ENCODE measurements at regions not wholly inside any gene's neighbourhood (a gene's known extent, or its start where the extent isn't known, plus 50 kb on each side); places are given as distances from the start of the nearest gene placed in this dataset.
"Not testable (repeated sequence)": the region's sequence is repeated elsewhere in the genome, so short reads cannot be mapped to it uniquely, and the experiment has no call there.

DNA sequence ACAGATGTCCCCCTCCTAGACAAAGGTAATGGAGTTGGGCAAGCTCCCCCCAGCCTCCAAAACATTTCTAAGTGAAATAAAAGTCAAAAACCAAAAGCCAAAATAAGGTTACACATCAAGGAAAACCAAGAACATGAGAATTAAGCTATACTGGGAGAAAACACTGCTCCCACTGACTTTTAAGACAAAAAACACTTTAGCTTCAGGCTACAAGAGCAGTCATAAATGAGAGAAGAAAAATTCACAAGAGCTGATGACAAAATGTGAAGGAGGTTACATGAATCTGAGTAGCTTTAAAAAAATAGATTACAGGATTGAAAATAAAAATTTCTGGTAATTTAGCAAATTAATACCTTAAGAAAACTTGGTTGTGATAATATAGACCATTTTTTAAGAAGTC, 1370.3 kb upstream of the CDH9 start:
- no peak for DNase-seq (ENCODE audit: low spot score)

GRCh38 chr5:28408186-28408585, 1369.8 kb upstream of the CDH9 start:
- DNase-seq (ENCODE audit: low spot score): peak; percentile 91

DNA sequence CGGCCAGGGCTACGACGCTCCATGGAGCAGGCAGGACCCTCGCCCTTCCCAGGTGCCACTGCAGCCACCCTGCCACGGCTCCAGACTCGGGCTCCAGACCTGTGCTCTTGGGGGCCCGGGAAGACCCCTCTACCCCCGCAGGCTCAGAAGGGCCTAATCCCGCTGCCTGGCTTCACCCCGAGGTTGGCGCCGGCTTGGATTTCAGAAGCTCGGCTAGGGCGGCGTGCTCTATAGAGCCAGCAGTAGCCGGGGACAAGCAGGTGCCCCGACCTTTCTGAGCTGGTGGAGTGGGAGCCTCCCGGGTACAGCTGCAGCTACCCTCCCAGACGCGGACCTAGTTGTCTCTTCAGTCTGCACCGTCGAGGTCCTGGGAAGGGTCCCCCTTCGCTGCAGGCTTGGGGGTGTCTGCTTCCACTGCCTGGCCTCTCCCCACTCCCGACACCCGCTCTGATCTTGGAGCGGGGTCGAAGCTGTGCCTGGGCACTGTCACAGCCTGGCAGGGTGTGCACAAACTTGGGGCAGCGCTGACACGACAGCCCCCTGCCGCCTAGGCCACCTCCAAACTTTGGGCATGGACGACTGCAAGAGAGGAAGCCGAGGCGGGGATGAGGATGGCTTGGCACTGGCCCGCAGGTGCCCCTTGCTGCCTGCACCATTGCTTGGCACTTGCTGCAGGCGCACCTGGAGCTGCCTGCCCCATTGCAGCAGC, 1366.1 kb upstream of the CDH9 start:
- DNase-seq (ENCODE audit: low spot score): no peak

DNA sequence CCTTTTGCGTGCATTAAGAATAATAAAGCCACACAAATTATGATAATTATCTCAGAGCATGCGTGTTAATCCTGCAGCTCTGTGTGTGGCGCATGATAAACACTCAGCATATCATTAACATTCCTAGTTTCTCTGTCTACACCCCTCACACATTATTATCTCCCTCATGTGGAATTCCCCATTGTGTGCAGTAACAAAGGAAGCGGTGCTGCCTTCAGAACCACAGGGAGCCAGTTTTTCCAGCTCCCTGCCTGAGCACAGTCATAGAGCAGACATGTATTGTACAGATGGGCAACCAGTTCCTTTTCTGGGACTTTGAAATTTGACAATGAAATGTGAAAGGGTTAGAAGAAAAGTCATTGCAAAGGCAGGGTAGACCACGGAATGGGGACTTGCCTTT, 1365.5 kb upstream of the CDH9 start:
- DNase-seq (ENCODE audit: low spot score): peak; percentile 25

GRCh38 chr5:28402590-28403301, 1364.4 kb upstream of the CDH9 start:
- DNase-seq (ENCODE audit: low spot score): no peak

- no peak for DNase-seq (ENCODE audit: low spot score)
Observed at GRCh38 chr5:28400076-28400475, 1361.7 kb upstream of the CDH9 start.

- no peak for DNase-seq (ENCODE audit: low spot score)
Observed at GRCh38 chr5:28399211-28399610, 1360.8 kb upstream of the CDH9 start.

DNA sequence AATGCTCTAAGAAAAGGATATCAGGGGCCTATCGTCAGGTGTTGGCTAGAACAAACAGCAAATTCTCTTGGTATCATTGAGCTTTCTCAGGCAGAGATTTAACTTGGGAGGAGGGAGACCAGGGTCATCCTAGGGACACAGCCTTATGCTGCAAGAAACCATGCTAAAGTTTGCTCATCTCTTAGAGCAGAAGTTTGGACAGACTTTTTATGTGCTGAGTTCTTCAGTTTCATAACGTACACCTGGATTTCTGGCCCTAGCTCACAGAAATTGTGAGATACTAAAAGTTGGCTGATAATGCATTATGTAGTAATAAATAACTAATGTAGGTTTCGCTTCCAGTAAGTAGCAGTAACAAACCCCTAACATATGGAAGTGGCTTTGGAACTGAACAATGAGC, 1359.8 kb upstream of the CDH9 start:
- DNase-seq (ENCODE audit: low spot score): no peak

DNA sequence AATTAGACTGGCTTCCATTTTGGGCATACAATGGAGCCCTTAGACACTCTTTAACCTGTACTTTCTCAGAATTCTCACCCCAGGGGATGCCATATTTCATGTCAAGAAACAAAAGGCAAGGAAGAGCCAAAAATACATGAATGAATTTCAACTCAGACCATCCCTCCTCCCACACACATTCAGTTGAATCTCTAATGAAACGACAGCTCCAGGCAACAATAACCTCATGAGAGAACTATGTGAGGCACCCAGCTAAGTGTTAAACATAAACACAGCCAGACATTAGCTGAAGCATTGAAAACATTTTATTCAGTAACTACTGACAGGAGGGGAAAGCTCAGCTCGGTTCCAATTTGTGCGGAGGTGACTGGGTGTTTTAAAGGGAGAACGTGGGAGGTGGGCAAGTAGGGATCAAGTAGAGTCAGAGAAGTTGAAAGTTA, 1359.1 kb upstream of the CDH9 start:
- DNase-seq (ENCODE audit: low spot score): peak; percentile 51

- no peak for DNase-seq (ENCODE audit: low spot score)
Observed at GRCh38 chr5:28391277-28391676, 1352.9 kb upstream of the CDH9 start.

GRCh38 chr5:28390341-28390740, 1352.0 kb upstream of the CDH9 start:
- DNase-seq (ENCODE audit: low spot score): no peak

DNA sequence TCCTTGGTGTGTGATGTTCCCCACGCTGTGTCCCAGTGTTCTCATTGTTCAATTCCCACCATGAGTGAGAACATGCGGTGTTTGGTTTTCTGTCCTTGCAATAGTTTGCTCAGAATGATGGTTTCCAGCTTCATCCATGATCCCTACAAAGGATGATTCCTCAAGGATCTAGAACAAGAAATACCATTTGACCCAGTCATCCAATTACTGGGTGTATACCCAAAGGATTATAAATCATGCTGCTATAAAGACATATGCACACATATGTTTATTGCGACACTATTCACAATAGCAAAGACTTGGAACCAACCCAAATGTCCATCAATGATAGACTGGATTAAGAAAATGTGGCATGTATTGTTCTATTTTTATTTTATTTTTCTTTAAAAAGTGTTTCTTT, 1351.3 kb upstream of the CDH9 start:
- DNase-seq (ENCODE audit: low spot score): not testable (repeated sequence)

- no peak for DNase-seq (ENCODE audit: low spot score)
Observed at GRCh38 chr5:28388428-28388827, 1350.0 kb upstream of the CDH9 start.

- DNase-seq (ENCODE audit: low spot score): no peak
Observed at GRCh38 chr5:28386712-28387111, 1348.3 kb upstream of the CDH9 start.

DNA sequence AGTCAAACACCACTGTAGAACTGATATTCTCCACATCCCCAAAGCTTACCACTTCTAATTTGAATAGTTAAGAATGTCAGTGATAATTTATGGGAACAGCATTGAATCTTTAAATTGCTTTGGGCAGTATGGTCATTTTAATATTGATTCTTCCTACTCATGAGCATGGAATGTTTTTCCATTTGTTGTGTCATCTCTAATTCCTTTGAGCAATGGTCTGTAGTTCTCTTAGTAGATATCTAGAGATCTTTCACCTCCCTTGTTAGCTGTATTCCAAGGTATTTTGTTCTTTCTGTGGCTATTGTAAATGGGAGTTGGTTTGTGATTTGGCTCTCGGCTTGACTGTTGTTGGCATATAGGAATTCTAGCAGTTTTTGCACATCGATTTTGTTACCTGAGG, 1341.8 kb upstream of the CDH9 start:
- DNase-seq (ENCODE audit: low spot score): no peak

GRCh38 chr5:28374492-28374967, 1336.1 kb upstream of the CDH9 start:
- DNase-seq (ENCODE audit: low spot score): peak; percentile 27

DNA sequence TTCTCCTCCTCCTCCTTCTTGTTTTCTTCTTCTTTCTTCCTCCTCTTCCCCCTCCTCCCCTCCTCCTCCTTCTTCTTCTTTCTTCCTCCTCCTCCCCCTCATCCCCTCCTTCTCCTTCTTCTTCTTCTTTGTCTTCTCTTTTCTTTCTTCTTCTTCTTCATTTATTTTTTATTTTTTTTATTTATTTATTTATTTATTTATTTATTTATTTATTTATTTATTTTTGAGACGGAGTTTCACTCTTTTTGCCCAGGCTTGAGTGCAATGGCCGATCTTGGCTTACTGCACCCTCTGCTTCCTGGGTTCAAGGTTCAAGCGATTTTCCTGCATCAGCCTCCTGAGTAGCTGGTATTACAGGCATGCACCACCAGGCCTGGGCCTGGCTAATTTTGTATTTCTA, 1332.5 kb upstream of the CDH9 start:
- no peak for DNase-seq (ENCODE audit: low spot score)

GRCh38 chr5:28369418-28369817, 1331.0 kb upstream of the CDH9 start:
- DNase-seq (ENCODE audit: low spot score): no peak

DNA sequence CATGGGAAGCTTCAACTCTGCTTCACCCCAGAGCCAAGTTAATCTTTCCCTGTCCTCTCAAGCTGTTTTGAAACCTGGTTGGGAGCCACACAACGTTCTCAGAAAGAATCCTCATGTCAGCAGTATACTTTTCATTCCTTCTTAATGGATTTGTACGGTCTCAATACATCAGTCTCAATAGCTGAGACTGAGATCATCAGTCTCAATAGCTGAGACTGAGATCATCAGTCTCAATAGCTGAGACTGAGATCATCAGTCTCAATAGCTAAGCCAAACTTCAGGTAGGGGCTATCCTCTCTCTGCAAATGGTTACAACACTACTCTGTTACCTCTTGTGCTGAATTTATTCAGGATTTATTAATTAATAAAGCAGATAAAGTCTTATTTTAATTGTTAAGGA, 1317.4 kb upstream of the CDH9 start:
- DNase-seq (ENCODE audit: low spot score): no peak

- DNase-seq (ENCODE audit: low spot score): no peak
Observed at GRCh38 chr5:28346696-28347095, 1308.3 kb upstream of the CDH9 start.

DNA sequence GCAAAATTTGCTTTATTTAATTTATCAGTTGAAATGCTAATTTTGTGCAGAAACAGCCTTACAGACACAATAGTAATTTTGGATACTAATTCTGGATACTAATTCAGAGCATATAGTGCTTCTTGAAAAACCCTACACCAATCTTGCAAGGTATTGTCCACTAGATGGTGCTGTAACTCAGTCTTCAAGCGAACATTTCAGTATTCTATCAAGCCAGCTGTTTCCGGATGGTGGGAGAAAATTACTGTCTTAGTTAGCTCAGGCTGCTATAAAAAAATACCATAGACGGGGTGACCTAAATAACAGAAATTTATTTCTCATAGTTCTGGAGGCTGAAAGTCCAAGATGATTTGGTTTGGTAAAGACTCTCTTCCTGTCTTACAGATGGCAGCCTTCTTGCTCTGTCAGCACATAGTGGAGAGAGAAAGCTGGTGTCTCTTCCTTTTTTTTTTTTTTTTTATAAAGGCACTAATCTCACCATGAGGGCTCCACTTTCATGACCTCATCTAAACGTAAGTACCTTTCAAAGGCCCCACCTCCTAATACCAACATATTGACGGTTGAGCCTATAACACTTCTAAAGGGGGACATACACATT, 1306.5 kb upstream of the CDH9 start:
- DNase-seq (ENCODE audit: low spot score): peak; percentile 49

DNA sequence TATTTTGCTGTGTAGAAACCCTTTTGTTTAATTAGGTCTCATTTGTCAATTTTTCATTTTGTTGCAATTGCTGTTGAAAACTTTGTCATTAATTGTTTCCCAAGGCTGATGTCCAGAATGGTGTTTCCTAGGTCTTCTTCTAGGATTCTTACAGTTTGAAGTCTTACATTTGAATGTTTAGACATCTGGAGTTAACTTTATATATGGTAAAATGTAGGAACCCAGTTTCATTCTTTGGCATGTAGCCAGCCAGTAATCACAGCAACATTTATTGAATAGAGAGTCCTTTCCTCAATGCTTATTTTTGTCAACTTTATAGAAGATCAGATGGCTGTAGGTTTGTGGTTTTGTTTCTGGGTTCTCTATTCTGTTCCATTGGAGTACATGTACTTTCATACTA, 1290.8 kb upstream of the CDH9 start:
- DNase-seq (ENCODE audit: low spot score): no peak

GRCh38 chr5:28328681-28329080, 1290.3 kb upstream of the CDH9 start:
- peak; percentile 32 for DNase-seq (ENCODE audit: low spot score)

Data from A172 (cell line).